H1 (cell line): ENCODE measurements at regions not wholly inside any gene's neighbourhood (a gene's known extent, or its start where the extent isn't known, plus 50 kb on each side); places are given as distances from the start of the nearest gene placed in this dataset.

ENCODE experiments used
- CTCF ChIA-PET: fragments of 300-600 bp; sonication (Branson Sonifier 250); formaldehyde crosslinking; loops from one replicate; lab custom pipeline; 2021; ENCODE audit not compliant: partially characterized antibody; lab: Charles Lee
- POLR2A ChIA-PET: fragments of 300-600 bp; sonication (Branson Sonifier 250); formaldehyde crosslinking; loops from one replicate; lab custom pipeline; 2021; ENCODE audit warnings: inconsistent platforms; ENCODE audit not compliant: partially characterized antibody; lab: Charles Lee
- DNase-seq, 2 experiments: peaks; one replicate each; pipeline versions ENCODE4 v3.0.0 to v3.0.0-alpha.2; 2010 to 2022; ENCODE audit warnings: low spot score in 2 of 2, low read depth in 1 of 2, mixed read lengths in 1 of 2
- FAIRE-seq: peaks from 2 replicates; lab custom pipeline; 2011; peaks lifted over from hg19 to GRCh38; lab: Jason Lieb, UNC
- H2AFZ ChIP-seq: 2 replicates; pipeline ENCODE4 v1.8.1; 2012; ENCODE audit warnings: low read length, inconsistent platforms
- H2AK5ac ChIP-seq: 2 replicates; pipeline ENCODE4 v1.6.1; 2013; ENCODE audit warnings: low read depth, low read length
- H2BK120ac ChIP-seq: replicated peaks from 2 replicates; pipeline ENCODE3; 2013; ENCODE audit warnings: low read depth, low read length, inconsistent platforms
- H2BK12ac ChIP-seq: 2 replicates; pipeline ENCODE4 v1.6.1; 2013; ENCODE audit warnings: low read depth, low read length
- H2BK15ac ChIP-seq: 2 replicates; pipeline ENCODE4 v1.6.1; 2013; ENCODE audit warnings: low read length
- H2BK20ac ChIP-seq: 2 replicates; pipeline ENCODE4 v1.6.1; 2013; ENCODE audit warnings: low read length
- H2BK5ac ChIP-seq: 2 replicates; pipeline ENCODE4 v1.6.1; 2013; ENCODE audit warnings: low read depth, low read length
- H3K14ac ChIP-seq: 2 replicates; pipeline ENCODE4 v1.6.1; 2013; ENCODE audit warnings: inconsistent platforms; ENCODE audit not compliant: insufficient read length
- H3K18ac ChIP-seq: 2 replicates; pipeline ENCODE4 v1.6.1; 2013; ENCODE audit warnings: low read length; ENCODE audit errors: extremely low read depth
- H3K23ac ChIP-seq: 2 replicates; pipeline ENCODE4 v1.6.1; 2013; ENCODE audit warnings: inconsistent platforms; ENCODE audit not compliant: insufficient read length
- H3K23me2 ChIP-seq: 2 replicates; pipeline ENCODE4 v1.6.1; 2013; ENCODE audit warnings: low read depth, low read length
- H3K27ac ChIP-seq: 2 replicates; pipeline ENCODE4 v1.6.1; 2011; ENCODE audit warnings: low read depth, low read length, inconsistent platforms
- H3K27me3 ChIP-seq, 4 experiments: replicated peaks in 1 of 4; 1 replicate in 1 of 4; 2 replicates in 3 of 4; pipeline versions ENCODE4 v1.6.1 to v1.8.1; 2011 to 2013; ENCODE audit warnings: low read length in 3 of 4, mild to moderate bottlenecking in 3 of 4, inconsistent platforms in 2 of 4, mixed read lengths in 2 of 4, moderate library complexity in 1 of 4; ENCODE audit not compliant: control insufficient read depth in 3 of 4, insufficient read depth in 3 of 4; ENCODE audit errors: extremely low read depth in 1 of 4
- H3K36me3 ChIP-seq, 4 experiments: 2 replicates each; pipeline versions ENCODE4 v1.6.1 to v1.8.1; 2011 to 2013; ENCODE audit warnings: mild to moderate bottlenecking in 4 of 4, low read length in 3 of 4, moderate library complexity in 2 of 4, control low read depth in 1 of 4, inconsistent platforms in 1 of 4; ENCODE audit not compliant: insufficient read depth in 4 of 4, control insufficient read depth in 2 of 4
- H3K4ac ChIP-seq: replicated peaks from 2 replicates; pipeline ENCODE3; 2013; ENCODE audit warnings: low read length, low read depth, mixed read lengths, inconsistent platforms; ENCODE audit not compliant: insufficient read length
- H3K4me1 ChIP-seq, 4 experiments: replicated peaks in 1 of 4; 1 replicate in 1 of 4; 2 replicates in 3 of 4; pipeline versions ENCODE4 v1.6.1 to v1.8.1; 2011 to 2013; ENCODE audit warnings: low read length in 3 of 4, inconsistent platforms in 2 of 4, mixed read lengths in 1 of 4; ENCODE audit not compliant: insufficient read depth in 4 of 4, control insufficient read depth in 3 of 4
- H3K4me2 ChIP-seq, 2 experiments: 2 replicates each; pipeline versions ENCODE4 v1.6.1 to v1.8.1; 2011 to 2013; ENCODE audit warnings: low read depth in 2 of 2, low read length in 2 of 2, control low read depth in 1 of 2, inconsistent platforms in 1 of 2, mild to moderate bottlenecking in 1 of 2; ENCODE audit not compliant: insufficient read depth in 1 of 2
- H3K4me3 ChIP-seq, 4 experiments: fragments of 200-600, 300-600 bp in 1 of 4; sonication (generic), shearing (Covaris generic), sonication (Bioruptor Twin) in 1 of 4; 2 replicates each; pipeline versions ENCODE4 v1.5.1 to v1.8.1; 2011 to 2016; ENCODE audit warnings: low read length in 4 of 4, low read depth in 3 of 4, control low read depth in 2 of 4, inconsistent platforms in 2 of 4, mild to moderate bottlenecking in 2 of 4, mixed read lengths in 1 of 4, moderate library complexity in 1 of 4; ENCODE audit not compliant: insufficient read depth in 2 of 4; ENCODE audit errors: extremely low read depth in 1 of 4
- H3K56ac ChIP-seq: replicated peaks from 2 replicates; pipeline ENCODE3; 2013; ENCODE audit warnings: low read depth, mild to moderate bottlenecking, mixed read lengths, low read length, inconsistent platforms; ENCODE audit not compliant: insufficient read length
- H3K79me1 ChIP-seq: 2 replicates; pipeline ENCODE4 v1.6.1; 2013; ENCODE audit warnings: low read depth, low read length, control low read depth
- H3K79me2 ChIP-seq, 2 experiments: 2 replicates each; pipeline versions ENCODE4 v1.6.1 to v1.8.1; 2012 to 2013; ENCODE audit warnings: low read length in 2 of 2, mild to moderate bottlenecking in 2 of 2, inconsistent platforms in 1 of 2; ENCODE audit not compliant: insufficient read depth in 2 of 2, control insufficient read depth in 1 of 2
- H3K9ac ChIP-seq, 4 experiments: replicated peaks in 1 of 4; 1 replicate in 1 of 4; 2 replicates in 3 of 4; pipeline versions ENCODE4 v1.6.1 to v1.8.1; 2011 to 2013; ENCODE audit warnings: low read depth in 3 of 4, low read length in 3 of 4, control low read depth in 2 of 4, mild to moderate bottlenecking in 2 of 4, moderate library complexity in 2 of 4, inconsistent platforms in 1 of 4; ENCODE audit errors: extremely low read depth in 1 of 4
- H3K9me3 ChIP-seq, 2 experiments: 2 replicates each; pipeline versions ENCODE4 v1.6.1 to v1.8.1; 2012 to 2013; ENCODE audit warnings: mild to moderate bottlenecking in 2 of 2, moderate library complexity in 2 of 2, control low read depth in 1 of 2, inconsistent platforms in 1 of 2, low read depth in 1 of 2, low read length in 1 of 2, mixed read lengths in 1 of 2; ENCODE audit not compliant: insufficient read depth in 2 of 2
- H4K20me1 ChIP-seq, 2 experiments: replicated peaks in 1 of 2; 2 replicates each; pipeline versions ENCODE3 to v1.8.1; 2011 to 2013; ENCODE audit warnings: inconsistent platforms in 2 of 2, low read length in 2 of 2, mild to moderate bottlenecking in 1 of 2; ENCODE audit not compliant: insufficient read depth in 2 of 2, control insufficient read depth in 1 of 2
- H4K5ac ChIP-seq: 2 replicates; pipeline ENCODE4 v1.6.1; 2013; ENCODE audit warnings: low read length, low read depth, mixed read lengths, inconsistent platforms; ENCODE audit not compliant: insufficient read length
- H4K8ac ChIP-seq: 2 replicates; pipeline ENCODE4 v1.8.0; 2013; ENCODE audit warnings: mild to moderate bottlenecking, moderate library complexity, low read length, inconsistent platforms; ENCODE audit not compliant: insufficient read depth; ENCODE audit errors: extremely low read depth
- H4K91ac ChIP-seq: replicated peaks from 2 replicates; pipeline ENCODE3; 2013; ENCODE audit warnings: low read length, mixed read lengths, inconsistent platforms; ENCODE audit not compliant: insufficient read length
- ATF2 ChIP-seq: IDR thresholded peaks from 2 replicates; pipeline ENCODE4 v1.6.1; 2012; ENCODE audit warnings: low read length, inconsistent platforms
- ATF3 ChIP-seq: IDR thresholded peaks from 2 replicates; pipeline ENCODE4 v1.6.1; 2011; ENCODE audit warnings: low read depth, mild to moderate bottlenecking, low read length; ENCODE audit not compliant: insufficient read depth
- BRCA1 ChIP-seq: IDR thresholded peaks from 2 replicates; pipeline ENCODE4 v1.6.1; 2012; ENCODE audit warnings: low read depth, low read length, improper control_type of control experiment
- EGR1 ChIP-seq: IDR thresholded peaks from 2 replicates; pipeline ENCODE4 v1.6.1; 2011; ENCODE audit warnings: low read depth, low read length, borderline replicate concordance
- HDAC6 ChIP-seq: IDR thresholded peaks from one replicate; pipeline ENCODE4 v1.7.1; 2012; ENCODE audit warnings: low read depth, mild to moderate bottlenecking, inconsistent platforms, low read length, moderate library complexity
- KDM5A ChIP-seq: fragments of 200-600 bp; IDR thresholded peaks from 2 replicates; pipeline ENCODE4 v1.7.1; 2012; ENCODE audit warnings: mild to moderate bottlenecking, low read length, inconsistent platforms, mixed read lengths
- POU5F1 ChIP-seq: IDR thresholded peaks from 2 replicates; pipeline ENCODE4 v1.6.1; 2011; ENCODE audit warnings: low read depth, mild to moderate bottlenecking, low read length, moderate library complexity
- RAD21 ChIP-seq, 2 experiments: IDR thresholded peaks in 1 of 2; conservative IDR thresholded peaks in 1 of 2; 2 replicates each; pipeline ENCODE4 v1.6.1; 2011; ENCODE audit warnings: low read depth in 2 of 2, low read length in 2 of 2, improper control_type of control experiment in 1 of 2, inconsistent platforms in 1 of 2, mild to moderate bottlenecking in 1 of 2, moderate library complexity in 1 of 2
- RFX5 ChIP-seq: IDR thresholded peaks from 2 replicates; pipeline ENCODE4 v1.6.1; 2011; ENCODE audit warnings: low read depth, low read length, improper control_type of control experiment, borderline replicate concordance
- RNF2 ChIP-seq: fragments of 200-900, 300-1000 bp; sonication (generic); IDR thresholded peaks from 2 replicates; pipeline ENCODE4 v1.7.1; 2016; ENCODE audit warnings: borderline replicate concordance, low read depth, mild to moderate bottlenecking, antibody characterized with exemption, low read length; ENCODE audit not compliant: poor library complexity, severe bottlenecking; ENCODE audit errors: missing control alignments
- SIN3A ChIP-seq, 2 experiments: IDR thresholded peaks in 1 of 2; conservative IDR thresholded peaks in 1 of 2; 2 replicates each; pipeline ENCODE4 v1.6.1; 2011 to 2012; ENCODE audit warnings: low read length in 2 of 2, improper control_type of control experiment in 1 of 2, low read depth in 1 of 2, mild to moderate bottlenecking in 1 of 2
- TCF12 ChIP-seq: IDR thresholded peaks from 2 replicates; pipeline ENCODE4 v1.6.1; 2011; ENCODE audit warnings: low read depth, mild to moderate bottlenecking, low read length

DNA sequence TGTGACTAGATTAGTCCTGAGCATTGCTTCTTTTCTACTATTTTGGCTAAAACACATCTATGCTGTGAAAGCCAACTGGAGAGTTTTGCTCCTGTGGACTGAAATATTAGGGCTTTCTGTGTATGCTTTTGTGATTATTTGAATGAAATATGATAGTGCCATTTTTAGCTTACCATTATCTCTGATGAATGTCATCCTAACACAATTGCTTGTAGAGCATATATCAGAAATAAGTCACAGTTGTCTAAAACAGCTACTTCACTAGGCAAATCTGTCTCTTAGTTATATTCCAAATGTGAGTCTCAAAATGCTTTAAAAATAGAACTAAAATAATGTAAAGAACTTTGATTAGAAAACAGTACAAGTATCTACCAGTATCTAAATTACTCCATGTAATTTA, 401.4 kb upstream of the PTCHD4 start:
- H4K8ac ChIP-seq, result no peak overlapping the region
- no peak for DNase-seq
- no peak overlapping the region for H2BK15ac ChIP-seq
- FAIRE-seq, result no peak
- no peak overlapping the region for H3K14ac ChIP-seq
- H3K27ac ChIP-seq, result no peak overlapping the region
- no peak overlapping the region for H3K23ac ChIP-seq
- no peak overlapping the region for H2BK5ac ChIP-seq
- no peak overlapping the region for H2AFZ ChIP-seq
- H2AK5ac ChIP-seq, result no peak overlapping the region
- no peaks in the 10 kb centered on the region for H3K9me3 ChIP-seq
- no peak overlapping the region for H3K4ac ChIP-seq
- no peak overlapping the region for H2BK12ac ChIP-seq
- H3K4me1 ChIP-seq, result no peaks in the 10 kb centered on the region
- no peak overlapping the region for H3K4me3 ChIP-seq
- no peaks in the 10 kb centered on the region for H3K79me1 ChIP-seq
- H4K91ac ChIP-seq, result no peak overlapping the region
- ChIA-PET CTCF (interaction anchor here (0.7 kb wide), 1 partner anchor 187 kb away, joined by 3 read pairs; no protein-coding TSS in a partner anchor), POLR2A (no interaction called here)
- no peak overlapping the region for H2BK120ac ChIP-seq
- no peak overlapping the region for H3K9ac ChIP-seq
- H3K23me2 ChIP-seq, result no peaks in the 10 kb centered on the region
- H3K56ac ChIP-seq, result no peak overlapping the region
- H2BK20ac ChIP-seq, result no peak overlapping the region
- no peak overlapping the region for H3K18ac ChIP-seq
- H3K4me2 ChIP-seq, result no peak overlapping the region
- no peak overlapping the region for H4K5ac ChIP-seq
- no peaks in the 10 kb centered on the region for H4K20me1 ChIP-seq
- H3K79me2 ChIP-seq, result no peaks in the 10 kb centered on the region
- H3K36me3 ChIP-seq, result no peaks in the 10 kb centered on the region
- peaks cover 0 to 1% (median 0%) of the 10 kb centered on the region in 4 experiments; a peak in 1 of 7 replicates for H3K27me3 ChIP-seq
- TF ChIP-seq ATF3, result no peak
- no peak for TF ChIP-seq BRCA1
- no peak for TF ChIP-seq RAD21 (IDR thresholded peaks at IDR 0.05 in 1 of 2, conservative IDR thresholded peaks at IDR 0.05 in 1 of 2; ENCODE audit: low read depth in 2 of 2, low read length in 2 of 2)
- no peak for TF ChIP-seq RNF2
- no peak for TF ChIP-seq EGR1
- no peak for TF ChIP-seq SIN3A (conservative IDR thresholded peaks at IDR 0.05 in 1 of 2, IDR thresholded peaks at IDR 0.05 in 1 of 2; ENCODE audit: low read depth in 1 of 2, low read length in 2 of 2)
- TF ChIP-seq HDAC6, result no peak
- no peak for TF ChIP-seq POU5F1
- no peak for TF ChIP-seq RFX5
- TF ChIP-seq TCF12, result no peak
- no peak for TF ChIP-seq ATF2
- no peak for TF ChIP-seq KDM5A
